Stomach (tissue), 4 donors: ENCODE measurements at regions not wholly inside any gene's neighbourhood (a gene's known extent, or its start where the extent isn't known, plus 50 kb on each side); places are given as distances from the start of the nearest gene placed in this dataset.

Experiments
- EP300 ChIP-seq: sonication (generic); formaldehyde crosslinking; IDR thresholded peaks from one replicate; pipeline ENCODE4 v1.6.1; 2017; ENCODE audit warnings: antibody characterized with exemption
- TF ChIP-seq, protein P1 (sequence below), 7 experiments: fragments of 450-650 bp in 4 of 7; fragments of 200-600 bp in 3 of 7; sonication (generic) in 3 of 7; IDR thresholded peaks; one replicate each; pipeline ENCODE4 v1.5.1; 2016 to 2019; ENCODE audit warnings: antibody characterized with exemption in 7 of 7, control low read depth in 2 of 7, mild to moderate bottlenecking in 1 of 7

- TF ChIP-seq, protein P1, sequence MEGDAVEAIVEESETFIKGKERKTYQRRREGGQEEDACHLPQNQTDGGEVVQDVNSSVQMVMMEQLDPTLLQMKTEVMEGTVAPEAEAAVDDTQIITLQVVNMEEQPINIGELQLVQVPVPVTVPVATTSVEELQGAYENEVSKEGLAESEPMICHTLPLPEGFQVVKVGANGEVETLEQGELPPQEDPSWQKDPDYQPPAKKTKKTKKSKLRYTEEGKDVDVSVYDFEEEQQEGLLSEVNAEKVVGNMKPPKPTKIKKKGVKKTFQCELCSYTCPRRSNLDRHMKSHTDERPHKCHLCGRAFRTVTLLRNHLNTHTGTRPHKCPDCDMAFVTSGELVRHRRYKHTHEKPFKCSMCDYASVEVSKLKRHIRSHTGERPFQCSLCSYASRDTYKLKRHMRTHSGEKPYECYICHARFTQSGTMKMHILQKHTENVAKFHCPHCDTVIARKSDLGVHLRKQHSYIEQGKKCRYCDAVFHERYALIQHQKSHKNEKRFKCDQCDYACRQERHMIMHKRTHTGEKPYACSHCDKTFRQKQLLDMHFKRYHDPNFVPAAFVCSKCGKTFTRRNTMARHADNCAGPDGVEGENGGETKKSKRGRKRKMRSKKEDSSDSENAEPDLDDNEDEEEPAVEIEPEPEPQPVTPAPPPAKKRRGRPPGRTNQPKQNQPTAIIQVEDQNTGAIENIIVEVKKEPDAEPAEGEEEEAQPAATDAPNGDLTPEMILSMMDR (IDR thresholded peaks at IDR 0.05): no peak
- TF ChIP-seq EP300: no peak
These were observed 485.0 kb downstream of the PRKD1 start for GRCh38 chr14:29442696-29443095.
